DMS53 treated with DMSO at 0.1 percent for 48 hours (cell line): ENCODE measurements at regions not wholly inside any gene's neighbourhood (a gene's known extent, or its start where the extent isn't known, plus 50 kb on each side); places are given as distances from the start of the nearest gene placed in this dataset.

Source experiments
- DNase-seq: peaks from one replicate; lab custom pipeline; 2025; ENCODE audit not compliant: unreplicated experiment; lab: John Stamatoyannopoulos, UW

GRCh38 chr1:83813576-83813975 lies 185.4 kb downstream of the TTLL7 start:
- DNase-seq = no peak

DNA sequence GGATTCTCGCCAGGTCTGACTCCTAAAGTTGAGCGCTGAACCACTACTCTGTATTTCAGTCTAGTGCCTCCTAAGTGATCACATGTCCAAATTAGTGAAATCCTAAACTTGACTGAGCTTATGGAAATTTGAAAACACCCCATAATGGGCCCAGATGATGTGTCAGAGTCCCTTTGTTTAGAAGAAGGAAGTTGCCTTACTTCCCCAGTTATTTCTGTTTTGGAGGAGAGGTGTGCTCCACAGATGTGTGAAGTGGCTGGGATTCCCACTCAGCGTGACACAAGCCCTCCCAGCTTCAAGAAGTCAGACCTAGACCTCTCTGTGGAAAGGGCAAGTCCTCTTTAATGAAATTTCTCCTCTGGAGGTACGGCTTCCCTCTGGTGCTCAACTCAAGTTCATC lies 188.8 kb downstream of the TTLL7 start:
- DNase-seq = no peak

GRCh38 chr1:83808536-83808935 lies 190.4 kb downstream of the TTLL7 start:
- no peak for DNase-seq

DNA sequence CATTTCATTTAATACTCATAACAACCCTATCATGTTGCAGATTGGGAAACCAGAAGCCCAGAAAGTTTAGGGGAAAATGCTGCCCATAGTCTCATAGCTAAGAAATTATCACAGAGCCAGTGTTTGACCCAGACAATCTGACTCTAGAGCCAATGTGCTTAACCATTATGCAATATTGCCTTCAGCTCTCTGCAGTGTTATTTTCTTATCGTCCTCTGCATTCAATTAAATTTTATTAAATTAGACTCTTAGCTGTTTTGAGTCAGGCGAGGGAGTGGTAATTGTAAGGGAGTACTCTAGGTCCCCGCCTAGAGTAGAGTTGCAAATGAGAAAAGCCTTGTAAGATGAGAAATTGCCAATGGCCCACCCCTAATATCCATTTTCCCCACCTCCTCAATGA lies 191.1 kb downstream of the TTLL7 start:
- DNase-seq = no peak

DNA sequence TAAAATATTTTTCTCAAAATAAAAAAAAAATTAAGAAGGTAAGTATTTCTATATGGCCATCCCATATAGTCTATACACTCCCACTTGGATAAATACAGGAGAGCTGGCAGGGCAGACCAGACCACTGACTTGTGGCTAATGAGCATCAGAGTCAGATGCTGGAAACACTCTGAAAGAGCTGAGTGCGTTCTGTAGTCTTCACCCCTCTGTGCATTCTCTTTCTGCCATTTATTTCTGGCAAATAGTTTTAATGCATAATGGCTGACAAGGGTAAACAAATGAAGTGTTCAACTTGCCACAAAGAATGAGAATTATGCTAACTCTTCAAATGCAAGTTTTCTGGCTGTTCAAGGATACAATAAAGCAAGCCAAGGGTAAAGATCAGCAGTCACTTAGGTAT lies 191.7 kb downstream of the TTLL7 start:
- DNase-seq = no peak

DNA sequence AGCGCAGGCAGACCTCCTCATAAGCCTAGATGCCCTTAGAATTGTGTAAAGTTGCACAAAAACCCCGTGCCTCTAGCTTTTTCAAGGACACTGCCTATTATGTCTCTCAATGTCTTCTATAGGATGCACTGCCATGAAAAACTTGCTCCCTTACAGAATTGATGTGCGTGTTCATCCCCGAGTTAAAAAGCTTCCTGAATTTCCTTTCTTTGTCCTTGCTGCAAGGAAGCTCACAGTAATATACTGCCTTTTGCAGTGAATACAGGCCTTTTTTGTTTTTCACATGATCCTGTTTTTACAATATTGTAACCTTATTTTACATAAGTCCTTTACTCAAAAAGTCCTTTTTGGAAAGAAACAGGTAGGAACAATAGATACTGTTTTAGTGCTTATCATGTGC lies 193.0 kb downstream of the TTLL7 start:
- no peak for DNase-seq

DNA sequence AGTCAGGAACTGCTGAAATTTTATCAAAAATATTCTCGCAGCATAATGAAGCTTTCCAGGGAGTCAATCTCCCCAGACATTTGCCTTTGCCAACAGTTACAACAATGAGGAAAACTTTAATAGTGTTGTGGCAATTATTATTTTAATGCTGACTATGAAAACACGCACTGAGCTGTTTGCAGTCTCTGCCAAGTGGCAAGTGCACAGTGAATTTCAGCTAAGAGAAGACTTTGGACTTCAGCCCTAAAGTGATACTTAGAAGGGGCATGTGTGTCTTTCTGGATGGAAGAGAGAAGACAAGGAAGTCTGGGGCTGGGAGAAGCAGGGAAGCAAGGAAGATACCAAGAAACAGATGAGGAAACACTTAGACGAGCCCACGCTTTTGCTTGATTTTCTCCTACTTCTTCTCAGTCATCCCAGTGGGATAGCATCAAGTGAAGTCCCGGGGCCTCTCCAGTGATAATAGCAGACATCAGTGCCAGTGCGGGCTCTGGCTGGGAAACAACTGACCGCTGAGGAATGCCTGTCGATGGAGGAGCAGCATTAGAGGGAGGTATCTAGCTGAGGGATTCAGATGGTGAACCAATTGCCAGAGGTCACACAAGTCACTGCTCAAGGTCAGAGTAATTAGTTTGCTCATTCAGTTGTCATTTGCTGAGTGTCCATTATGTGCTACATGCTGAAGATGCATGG lies 196.3 kb downstream of the TTLL7 start:
- no peak for DNase-seq

DNA sequence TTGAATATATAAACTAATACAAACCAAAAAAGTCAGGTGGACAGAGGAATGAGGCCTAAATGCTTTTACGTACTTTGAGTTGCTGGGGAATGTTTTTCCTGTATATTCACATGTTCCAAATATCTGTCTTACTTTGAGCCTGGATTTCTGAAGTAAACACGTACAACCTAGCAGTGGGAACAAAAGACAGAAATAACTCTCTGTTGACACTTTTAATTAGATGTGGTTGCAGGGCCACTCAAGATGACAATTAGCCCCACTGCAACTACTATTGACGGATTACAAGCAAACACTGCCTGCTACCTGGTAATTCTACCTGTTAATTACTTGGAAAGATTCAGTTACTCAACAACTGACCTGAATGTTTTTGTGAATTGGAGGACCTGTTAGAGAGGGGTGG lies 196.9 kb downstream of the TTLL7 start:
- DNase-seq = no peak

- DNase-seq = no peak
Measured at GRCh38 chr1:83800066-83800465, 198.9 kb downstream of the TTLL7 start.

- no peak for DNase-seq
Measured at GRCh38 chr1:83799594-83799993, 199.3 kb downstream of the TTLL7 start.

DNA sequence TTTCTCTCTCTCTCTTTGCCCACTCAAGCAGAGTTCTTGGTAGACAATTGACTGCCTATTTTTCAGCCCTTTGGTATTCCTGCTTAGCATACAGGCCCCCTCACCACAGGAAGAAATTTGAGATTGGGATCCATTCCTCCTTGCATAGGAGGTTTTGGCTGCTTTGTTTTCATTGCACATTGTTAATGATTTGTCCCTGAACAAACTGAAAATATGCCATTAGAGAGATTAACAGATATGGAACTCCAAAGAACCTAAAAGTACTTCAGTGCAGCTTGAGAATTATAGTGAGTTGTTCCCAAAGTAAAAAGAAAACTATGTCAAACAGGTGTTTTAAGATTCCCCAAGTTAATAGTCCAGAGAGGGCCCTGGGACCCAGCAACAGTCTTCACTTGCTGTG lies 200.0 kb downstream of the TTLL7 start:
- DNase-seq = no peak

GRCh38 chr1:83796409-83796808 lies 202.5 kb downstream of the TTLL7 start:
- no peak for DNase-seq

DNA sequence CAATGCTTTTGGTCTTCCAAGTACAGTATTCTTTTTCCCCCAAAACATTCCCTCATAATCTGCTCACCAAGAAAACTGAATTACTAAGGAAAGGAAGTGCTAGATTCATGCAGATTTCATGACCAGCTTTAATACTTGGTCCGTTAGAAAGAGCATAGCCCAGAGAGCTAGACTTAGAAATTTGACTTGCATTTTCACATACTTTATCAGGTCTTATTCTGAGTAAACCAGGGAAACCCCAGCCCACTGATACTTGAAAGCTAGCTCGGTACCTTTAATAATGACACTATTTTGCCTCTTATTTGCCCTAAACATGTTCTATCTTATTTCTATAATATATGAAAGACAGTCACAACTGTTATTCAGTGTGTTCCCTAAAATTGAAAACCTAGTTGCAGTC lies 204.5 kb downstream of the TTLL7 start:
- DNase-seq = no peak

GRCh38 chr1:83791821-83792437 lies 207.0 kb downstream of the TTLL7 start:
- no peak for DNase-seq

DNA sequence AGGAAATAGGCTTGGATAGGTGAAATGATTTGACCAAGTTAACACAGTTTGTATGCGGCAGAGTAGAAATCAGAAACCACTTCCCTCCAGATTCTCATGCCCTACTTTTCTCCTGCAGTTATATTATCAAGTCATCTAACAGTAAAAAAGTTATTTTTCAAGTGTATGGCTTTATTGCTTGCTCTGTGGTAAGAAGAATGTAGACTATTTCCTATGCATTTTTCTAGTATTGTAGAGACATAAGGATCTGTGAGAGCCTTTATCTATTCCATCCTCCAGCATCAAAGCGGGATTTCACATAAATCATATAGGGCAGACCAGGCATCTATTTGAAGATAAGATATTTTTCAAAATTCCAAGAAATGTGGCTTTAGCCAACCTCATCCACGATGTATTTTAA lies 208.5 kb downstream of the TTLL7 start:
- DNase-seq = no peak

DNA sequence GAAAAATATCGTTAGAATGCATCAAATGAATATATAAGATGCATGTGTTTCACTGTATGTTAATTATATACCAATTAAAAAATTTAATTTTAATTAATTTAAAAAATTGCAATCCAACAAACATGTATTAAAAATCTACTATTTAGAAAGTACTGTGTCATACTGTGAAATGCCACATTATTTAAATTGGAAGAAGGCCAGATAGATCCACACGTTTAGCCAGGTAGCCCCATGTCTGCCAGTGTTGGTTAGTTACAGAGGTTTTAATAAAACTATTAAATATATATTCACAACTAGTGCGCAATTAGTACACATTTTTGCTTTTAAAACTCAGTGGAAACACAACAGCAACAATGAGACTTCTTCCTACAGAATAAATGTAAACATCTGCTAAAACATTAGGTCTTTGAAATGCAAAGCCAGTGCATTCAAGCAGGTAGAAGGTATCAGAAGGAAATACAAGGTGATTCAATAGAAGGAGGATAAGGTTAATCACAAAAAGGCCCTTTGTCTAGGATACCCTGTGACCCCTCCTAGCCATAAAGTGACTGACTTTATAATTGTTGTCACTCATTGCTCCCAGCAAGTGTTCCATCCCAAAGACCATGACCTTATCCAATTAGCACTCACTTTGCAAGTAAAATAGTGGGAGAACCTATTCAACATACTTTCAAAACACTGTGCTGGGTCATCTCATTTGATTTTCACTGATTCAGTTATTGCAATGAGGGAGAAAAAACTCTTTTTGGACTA lies 211.5 kb downstream of the TTLL7 start:
- DNase-seq = no peak

GRCh38 chr1:83781667-83782066 lies 217.3 kb downstream of the TTLL7 start:
- no peak for DNase-seq

GRCh38 chr1:83779565-83779964 lies 219.4 kb downstream of the TTLL7 start:
- no peak for DNase-seq

- no peak for DNase-seq
Measured at GRCh38 chr1:83777758-83778101, 221.2 kb downstream of the TTLL7 start.

DNA sequence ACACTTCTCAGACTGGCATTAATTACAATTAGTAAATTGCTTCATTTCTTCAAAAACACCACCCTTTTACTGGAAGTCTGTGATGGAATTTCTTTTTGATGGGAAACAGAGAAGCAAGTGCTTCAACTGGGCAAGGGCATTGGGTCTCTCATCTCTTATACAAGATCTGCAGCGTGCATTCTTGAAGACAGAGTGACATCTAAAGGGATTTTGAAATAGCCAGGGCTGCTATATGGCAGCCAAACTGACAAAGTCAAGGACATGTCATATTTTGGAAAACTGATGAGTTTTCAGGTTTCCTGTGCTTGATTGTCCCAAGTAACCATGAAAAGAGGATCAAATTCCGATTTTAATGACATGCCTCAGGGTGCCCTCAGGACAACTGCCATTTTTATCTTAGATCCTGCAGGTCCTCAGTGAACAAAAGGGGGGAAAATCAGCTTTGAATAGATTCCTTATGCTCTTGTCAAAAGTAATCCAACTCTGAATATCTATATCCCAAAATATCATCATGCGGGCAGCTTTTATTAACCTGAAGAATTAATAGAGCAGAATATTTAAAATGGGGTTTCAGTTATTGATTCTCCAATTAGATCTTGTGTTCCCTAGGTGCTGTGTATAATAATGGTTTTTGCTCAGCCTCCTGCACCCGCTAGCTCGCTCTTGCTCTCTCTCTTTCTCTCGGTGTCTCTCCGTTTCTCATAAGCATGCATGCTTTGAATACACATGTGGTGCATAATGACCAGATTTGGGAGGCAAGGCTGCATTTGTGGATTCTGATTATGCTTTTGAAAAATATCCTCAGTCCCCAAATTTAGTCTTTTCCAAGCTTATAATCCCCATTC lies 221.8 kb downstream of the TTLL7 start:
- DNase-seq = no peak

GRCh38 chr1:83775977-83776603 lies 222.8 kb downstream of the TTLL7 start:
- DNase-seq = no peak
